EL (cell line): ENCODE measurements at regions not wholly inside any gene's neighbourhood (a gene's known extent, or its start where the extent isn't known, plus 50 kb on each side); places are given as distances from the start of the nearest gene placed in this dataset.
"Not testable (repeated sequence)": the region's sequence is repeated elsewhere in the genome, so short reads cannot be mapped to it uniquely, and the experiment has no call there.

ENCODE experiments used
- DNase-seq: peaks from one replicate; pipeline ENCODE4 v3.0.0-alpha.2; 2016

GRCh38 chr1:215402147-215402546 lies 165.0 kb upstream of the KCTD3 start:
- no peak for DNase-seq

GRCh38 chr1:215405211-215405610 lies 161.9 kb upstream of the KCTD3 start:
- peak; percentile 60 for DNase-seq

GRCh38 chr1:215406927-215407326 lies 160.2 kb upstream of the KCTD3 start:
- no peak for DNase-seq

- no peak for DNase-seq
Observed at GRCh38 chr1:215407575-215407974, 159.5 kb upstream of the KCTD3 start.

- DNase-seq, result peak; percentile 54
Observed at GRCh38 chr1:215409546-215409945, 157.6 kb upstream of the KCTD3 start.

- not testable (repeated sequence) for DNase-seq
Observed at GRCh38 chr1:215415521-215415920, 151.6 kb upstream of the KCTD3 start.

- no peak for DNase-seq
Observed at GRCh38 chr1:215416497-215416896, 150.6 kb upstream of the KCTD3 start.

- DNase-seq, result no peak
Observed at GRCh38 chr1:215417122-215417521, 150.0 kb upstream of the KCTD3 start.

GRCh38 chr1:215418876-215419447 lies 148.1 kb upstream of the KCTD3 start:
- peak; percentile 8 for DNase-seq

GRCh38 chr1:215421744-215422143 lies 145.4 kb upstream of the KCTD3 start:
- DNase-seq, result peak; percentile 17

- DNase-seq, result no peak
Observed at GRCh38 chr1:215423288-215423687, 143.8 kb upstream of the KCTD3 start.

- DNase-seq, result no peak
Observed at GRCh38 chr1:215425138-215425537, 142.0 kb upstream of the KCTD3 start.

GRCh38 chr1:215426101-215426500 lies 141.0 kb upstream of the KCTD3 start:
- DNase-seq, result no peak

GRCh38 chr1:215432483-215433227 lies 134.4 kb upstream of the KCTD3 start:
- not testable (repeated sequence) for DNase-seq

- DNase-seq, result no peak
Observed at GRCh38 chr1:215433237-215433636, 133.9 kb upstream of the KCTD3 start.

- DNase-seq, result no peak
Observed at GRCh38 chr1:215439549-215439948, 127.6 kb upstream of the KCTD3 start.

GRCh38 chr1:215444715-215445414 lies 122.2 kb upstream of the KCTD3 start:
- DNase-seq, result no peak

- DNase-seq, result not testable (repeated sequence)
Observed at GRCh38 chr1:215448014-215448413, 119.1 kb upstream of the KCTD3 start.

- peak; percentile 49 for DNase-seq
Observed at GRCh38 chr1:215449147-215449546, 118.0 kb upstream of the KCTD3 start.

GRCh38 chr1:215453440-215453839 lies 113.7 kb upstream of the KCTD3 start:
- DNase-seq, result no peak

- no peak for DNase-seq
Observed at GRCh38 chr1:215457213-215457612, 109.9 kb upstream of the KCTD3 start.

GRCh38 chr1:215458104-215458503 lies 109.0 kb upstream of the KCTD3 start:
- DNase-seq, result no peak

- no peak for DNase-seq
Observed at GRCh38 chr1:215458562-215458961, 108.5 kb upstream of the KCTD3 start.

GRCh38 chr1:215459136-215459535 lies 108.0 kb upstream of the KCTD3 start:
- DNase-seq, result no peak
